PC-9 (cell line): ENCODE measurements at regions not wholly inside any gene's neighbourhood (a gene's known extent, or its start where the extent isn't known, plus 50 kb on each side); places are given as distances from the start of the nearest gene placed in this dataset.
"Not testable (repeated sequence)": the region's sequence is repeated elsewhere in the genome, so short reads cannot be mapped to it uniquely, and the experiment has no call there.

Experiments used
- CTCF ChIP-seq: fragments of 200-600 bp; sonication (generic); conservative IDR thresholded peaks from 2 replicates; pipeline ENCODE4 v1.6.1; 2017; ENCODE audit warnings: mixed run types, antibody characterized with exemption, mild to moderate bottlenecking, moderate library complexity
- EZH2 ChIP-seq: fragments of 200-600 bp; sonication (generic); IDR thresholded peaks from 2 replicates; pipeline ENCODE4 v1.8.0; 2017; ENCODE audit warnings: antibody characterized with exemption, low read depth

GRCh38 chr5:21482522-21482921 is 1370.6 kb downstream of the CDH12 start:
- not testable (repeated sequence) for TF ChIP-seq CTCF, EZH2
